H1 (cell line): ENCODE measurements at regions not wholly inside any gene's neighbourhood (a gene's known extent, or its start where the extent isn't known, plus 50 kb on each side); places are given as distances from the start of the nearest gene placed in this dataset.

Experiments
- CTCF ChIA-PET: fragments of 300-600 bp; sonication (Branson Sonifier 250); formaldehyde crosslinking; loops from one replicate; lab custom pipeline; 2021; ENCODE audit not compliant: partially characterized antibody; lab: Charles Lee
- POLR2A ChIA-PET: fragments of 300-600 bp; sonication (Branson Sonifier 250); formaldehyde crosslinking; loops from one replicate; lab custom pipeline; 2021; ENCODE audit warnings: inconsistent platforms; ENCODE audit not compliant: partially characterized antibody; lab: Charles Lee
- DNase-seq, 2 experiments: peaks; one replicate each; pipeline versions ENCODE4 v3.0.0 to v3.0.0-alpha.2; 2010 to 2022; ENCODE audit warnings: low spot score in 2 of 2, low read depth in 1 of 2, mixed read lengths in 1 of 2
- FAIRE-seq: peaks from 2 replicates; lab custom pipeline; 2011; peaks lifted over from hg19 to GRCh38; lab: Jason Lieb, UNC
- H2AFZ ChIP-seq: 2 replicates; pipeline ENCODE4 v1.8.1; 2012; ENCODE audit warnings: low read length, inconsistent platforms
- H2AK5ac ChIP-seq: 2 replicates; pipeline ENCODE4 v1.6.1; 2013; ENCODE audit warnings: low read depth, low read length
- H2BK120ac ChIP-seq: replicated peaks from 2 replicates; pipeline ENCODE3; 2013; ENCODE audit warnings: low read depth, low read length, inconsistent platforms
- H2BK12ac ChIP-seq: 2 replicates; pipeline ENCODE4 v1.6.1; 2013; ENCODE audit warnings: low read depth, low read length
- H2BK15ac ChIP-seq: 2 replicates; pipeline ENCODE4 v1.6.1; 2013; ENCODE audit warnings: low read length
- H2BK20ac ChIP-seq: 2 replicates; pipeline ENCODE4 v1.6.1; 2013; ENCODE audit warnings: low read length
- H2BK5ac ChIP-seq: 2 replicates; pipeline ENCODE4 v1.6.1; 2013; ENCODE audit warnings: low read depth, low read length
- H3K14ac ChIP-seq: 2 replicates; pipeline ENCODE4 v1.6.1; 2013; ENCODE audit warnings: inconsistent platforms; ENCODE audit not compliant: insufficient read length
- H3K18ac ChIP-seq: 2 replicates; pipeline ENCODE4 v1.6.1; 2013; ENCODE audit warnings: low read length; ENCODE audit errors: extremely low read depth
- H3K23ac ChIP-seq: 2 replicates; pipeline ENCODE4 v1.6.1; 2013; ENCODE audit warnings: inconsistent platforms; ENCODE audit not compliant: insufficient read length
- H3K23me2 ChIP-seq: 2 replicates; pipeline ENCODE4 v1.6.1; 2013; ENCODE audit warnings: low read depth, low read length
- H3K27ac ChIP-seq: 2 replicates; pipeline ENCODE4 v1.6.1; 2011; ENCODE audit warnings: low read depth, low read length, inconsistent platforms
- H3K27me3 ChIP-seq, 4 experiments: replicated peaks in 1 of 4; 1 replicate in 1 of 4; 2 replicates in 3 of 4; pipeline versions ENCODE4 v1.6.1 to v1.8.1; 2011 to 2013; ENCODE audit warnings: low read length in 3 of 4, mild to moderate bottlenecking in 3 of 4, inconsistent platforms in 2 of 4, mixed read lengths in 2 of 4, moderate library complexity in 1 of 4; ENCODE audit not compliant: control insufficient read depth in 3 of 4, insufficient read depth in 3 of 4; ENCODE audit errors: extremely low read depth in 1 of 4
- H3K36me3 ChIP-seq, 4 experiments: 2 replicates each; pipeline versions ENCODE4 v1.6.1 to v1.8.1; 2011 to 2013; ENCODE audit warnings: mild to moderate bottlenecking in 4 of 4, low read length in 3 of 4, moderate library complexity in 2 of 4, control low read depth in 1 of 4, inconsistent platforms in 1 of 4; ENCODE audit not compliant: insufficient read depth in 4 of 4, control insufficient read depth in 2 of 4
- H3K4ac ChIP-seq: replicated peaks from 2 replicates; pipeline ENCODE3; 2013; ENCODE audit warnings: low read length, low read depth, mixed read lengths, inconsistent platforms; ENCODE audit not compliant: insufficient read length
- H3K4me1 ChIP-seq, 4 experiments: replicated peaks in 1 of 4; 1 replicate in 1 of 4; 2 replicates in 3 of 4; pipeline versions ENCODE4 v1.6.1 to v1.8.1; 2011 to 2013; ENCODE audit warnings: low read length in 3 of 4, inconsistent platforms in 2 of 4, mixed read lengths in 1 of 4; ENCODE audit not compliant: insufficient read depth in 4 of 4, control insufficient read depth in 3 of 4
- H3K4me2 ChIP-seq, 2 experiments: 2 replicates each; pipeline versions ENCODE4 v1.6.1 to v1.8.1; 2011 to 2013; ENCODE audit warnings: low read depth in 2 of 2, low read length in 2 of 2, control low read depth in 1 of 2, inconsistent platforms in 1 of 2, mild to moderate bottlenecking in 1 of 2; ENCODE audit not compliant: insufficient read depth in 1 of 2
- H3K4me3 ChIP-seq, 4 experiments: fragments of 200-600, 300-600 bp in 1 of 4; sonication (generic), shearing (Covaris generic), sonication (Bioruptor Twin) in 1 of 4; 2 replicates each; pipeline versions ENCODE4 v1.5.1 to v1.8.1; 2011 to 2016; ENCODE audit warnings: low read length in 4 of 4, low read depth in 3 of 4, control low read depth in 2 of 4, inconsistent platforms in 2 of 4, mild to moderate bottlenecking in 2 of 4, mixed read lengths in 1 of 4, moderate library complexity in 1 of 4; ENCODE audit not compliant: insufficient read depth in 2 of 4; ENCODE audit errors: extremely low read depth in 1 of 4
- H3K56ac ChIP-seq: replicated peaks from 2 replicates; pipeline ENCODE3; 2013; ENCODE audit warnings: low read depth, mild to moderate bottlenecking, mixed read lengths, low read length, inconsistent platforms; ENCODE audit not compliant: insufficient read length
- H3K79me1 ChIP-seq: 2 replicates; pipeline ENCODE4 v1.6.1; 2013; ENCODE audit warnings: low read depth, low read length, control low read depth
- H3K79me2 ChIP-seq, 2 experiments: 2 replicates each; pipeline versions ENCODE4 v1.6.1 to v1.8.1; 2012 to 2013; ENCODE audit warnings: low read length in 2 of 2, mild to moderate bottlenecking in 2 of 2, inconsistent platforms in 1 of 2; ENCODE audit not compliant: insufficient read depth in 2 of 2, control insufficient read depth in 1 of 2
- H3K9ac ChIP-seq, 4 experiments: replicated peaks in 1 of 4; 1 replicate in 1 of 4; 2 replicates in 3 of 4; pipeline versions ENCODE4 v1.6.1 to v1.8.1; 2011 to 2013; ENCODE audit warnings: low read depth in 3 of 4, low read length in 3 of 4, control low read depth in 2 of 4, mild to moderate bottlenecking in 2 of 4, moderate library complexity in 2 of 4, inconsistent platforms in 1 of 4; ENCODE audit errors: extremely low read depth in 1 of 4
- H3K9me3 ChIP-seq, 2 experiments: 2 replicates each; pipeline versions ENCODE4 v1.6.1 to v1.8.1; 2012 to 2013; ENCODE audit warnings: mild to moderate bottlenecking in 2 of 2, moderate library complexity in 2 of 2, control low read depth in 1 of 2, inconsistent platforms in 1 of 2, low read depth in 1 of 2, low read length in 1 of 2, mixed read lengths in 1 of 2; ENCODE audit not compliant: insufficient read depth in 2 of 2
- H4K20me1 ChIP-seq, 2 experiments: replicated peaks in 1 of 2; 2 replicates each; pipeline versions ENCODE3 to v1.8.1; 2011 to 2013; ENCODE audit warnings: inconsistent platforms in 2 of 2, low read length in 2 of 2, mild to moderate bottlenecking in 1 of 2; ENCODE audit not compliant: insufficient read depth in 2 of 2, control insufficient read depth in 1 of 2
- H4K5ac ChIP-seq: 2 replicates; pipeline ENCODE4 v1.6.1; 2013; ENCODE audit warnings: low read length, low read depth, mixed read lengths, inconsistent platforms; ENCODE audit not compliant: insufficient read length
- H4K8ac ChIP-seq: 2 replicates; pipeline ENCODE4 v1.8.0; 2013; ENCODE audit warnings: mild to moderate bottlenecking, moderate library complexity, low read length, inconsistent platforms; ENCODE audit not compliant: insufficient read depth; ENCODE audit errors: extremely low read depth
- H4K91ac ChIP-seq: replicated peaks from 2 replicates; pipeline ENCODE3; 2013; ENCODE audit warnings: low read length, mixed read lengths, inconsistent platforms; ENCODE audit not compliant: insufficient read length
- NANOG ChIP-seq: IDR thresholded peaks from 2 replicates; pipeline ENCODE4 v1.6.1; 2011; ENCODE audit warnings: low read length, low read depth, mild to moderate bottlenecking, inconsistent platforms; ENCODE audit not compliant: insufficient read depth, poor library complexity, severe bottlenecking
- SAP30 ChIP-seq: fragments of 300-600 bp; sonication (generic); IDR thresholded peaks from 2 replicates; pipeline ENCODE4 v1.7.1; 2012; ENCODE audit warnings: low read length, moderate library complexity, mild to moderate bottlenecking, inconsistent platforms; ENCODE audit not compliant: insufficient read depth, insufficient replicate concordance
- SUZ12 ChIP-seq: fragments of 200-600 bp; sonication (generic); IDR thresholded peaks from 2 replicates; pipeline ENCODE4 v1.6.1; 2012; ENCODE audit warnings: mild to moderate bottlenecking, inconsistent platforms, low read length, moderate library complexity, mixed read lengths
- YY1 ChIP-seq: IDR thresholded peaks from 2 replicates; pipeline ENCODE4 v1.6.1; 2011; ENCODE audit warnings: low read depth, mild to moderate bottlenecking, low read length
- WGBS, 2 experiments: shearing (Covaris generic) in 1 of 2; methylation state at CpG; one replicate each; pipeline versions ENCODE4 v1.1.6 to v1.1.7; 2013 to 2015; ENCODE audit warnings: low lambda C conversion rate in 2 of 2, mixed read lengths in 2 of 2, inconsistent platforms in 1 of 2, low coverage in 1 of 2, missing lambda C conversion rate in 1 of 2; ENCODE audit not compliant: insufficient replicate concordance in 2 of 2, insufficient coverage in 1 of 2, insufficient read length in 1 of 2; ENCODE audit errors: extremely low coverage in 1 of 2, missing lambda C conversion rate in 1 of 2; 5-methylcytosine and 5-hydroxymethylcytosine counted together
- TF ChIP-seq, protein P1 (sequence below): IDR thresholded peaks from 2 replicates; pipeline ENCODE4 v1.6.1; 2011; ENCODE audit warnings: low read depth, mild to moderate bottlenecking, low read length; ENCODE audit not compliant: insufficient read depth

DNA sequence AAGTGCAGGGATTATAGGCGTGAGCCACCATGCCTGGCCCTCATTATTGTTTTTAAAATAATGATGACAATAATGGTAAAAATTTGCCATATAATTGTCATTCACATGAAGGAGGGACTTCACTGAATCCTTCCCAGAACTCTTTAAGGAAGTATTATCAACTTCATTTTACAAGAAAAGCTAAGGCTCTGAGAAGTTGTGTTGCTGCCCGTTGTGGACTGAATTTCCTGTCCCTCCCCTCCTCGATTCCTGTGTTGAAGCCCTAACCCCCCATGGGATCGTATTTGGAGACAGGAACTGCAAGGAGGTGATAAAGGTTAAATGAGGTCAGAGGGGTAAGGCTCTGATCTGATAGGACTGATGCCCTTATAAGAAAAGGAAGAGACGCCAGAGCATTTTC is 458.0 kb downstream of the HAPSTR1 start:
- H4K91ac ChIP-seq, result no peak overlapping the region
- H4K8ac ChIP-seq, result no peak overlapping the region
- ChIA-PET CTCF (no interaction called here), POLR2A (interaction anchor here (0.6 kb wide), 1 partner anchor 459 kb away, joined by 3 read pairs; no protein-coding TSS in a partner anchor)
- no peak overlapping the region for H3K4ac ChIP-seq
- H3K27ac ChIP-seq, result no peak overlapping the region
- no peak for FAIRE-seq
- H3K79me1 ChIP-seq, result no peaks in the 10 kb centered on the region
- no peaks in the 10 kb centered on the region for H3K79me2 ChIP-seq
- no peak overlapping the region for H2BK5ac ChIP-seq
- no peak for DNase-seq
- no peak overlapping the region for H2BK20ac ChIP-seq
- H3K4me2 ChIP-seq, result no peak overlapping the region
- H3K14ac ChIP-seq, result no peak overlapping the region
- no peaks in the 10 kb centered on the region for H3K4me1 ChIP-seq
- no peak overlapping the region for H2AFZ ChIP-seq
- TF ChIP-seq YY1 (no peak), SUZ12 (no peak), NANOG (no peak), SAP30 (no peak)
- TF ChIP-seq, protein P1, sequence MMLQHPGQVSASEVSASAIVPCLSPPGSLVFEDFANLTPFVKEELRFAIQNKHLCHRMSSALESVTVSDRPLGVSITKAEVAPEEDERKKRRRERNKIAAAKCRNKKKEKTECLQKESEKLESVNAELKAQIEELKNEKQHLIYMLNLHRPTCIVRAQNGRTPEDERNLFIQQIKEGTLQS, result no peak
- no peaks in the 10 kb centered on the region for H4K20me1 ChIP-seq
- H3K18ac ChIP-seq, result no peak overlapping the region
- H3K23me2 ChIP-seq, result 0 out of 2 replicates have a peak, but pooled peaks cover 1% of the 10 kb centered on the region
- no peak overlapping the region for H4K5ac ChIP-seq
- 83% methylated on average over 5 of the region's 5 CpGs; no CpG with 5 or more reads in 1 of the 2 experiments for WGBS, 2 experiments
- no peak overlapping the region for H2BK12ac ChIP-seq
- no peak overlapping the region for H2BK15ac ChIP-seq
- peaks cover 1 to 3% of the 10 kb centered on the region in 2 experiments; a peak in 1 of 4 replicates for H3K9me3 ChIP-seq
- no peak overlapping the region for H2AK5ac ChIP-seq
- no peak overlapping the region for H2BK120ac ChIP-seq
- no peak overlapping the region for H3K4me3 ChIP-seq
- no peak overlapping the region for H3K56ac ChIP-seq
- H3K27me3 ChIP-seq, result no peaks in the 10 kb centered on the region
- H3K36me3 ChIP-seq, result no peaks in the 10 kb centered on the region
- H3K23ac ChIP-seq, result no peak overlapping the region
- H3K9ac ChIP-seq, result no peak overlapping the region
